NCI-H82 (cell line): ENCODE measurements at regions not wholly inside any gene's neighbourhood (a gene's known extent, or its start where the extent isn't known, plus 50 kb on each side); places are given as distances from the start of the nearest gene placed in this dataset.
"Not testable (repeated sequence)": the region's sequence is repeated elsewhere in the genome, so short reads cannot be mapped to it uniquely, and the experiment has no call there.

ENCODE experiments used
- DNase-seq: peaks from one replicate; lab custom pipeline; 2025; lab: John Stamatoyannopoulos, UW

GRCh38 chr15:56568466-56569167 is 103.7 kb upstream of the MNS1 start:
- no peak for DNase-seq

DNA sequence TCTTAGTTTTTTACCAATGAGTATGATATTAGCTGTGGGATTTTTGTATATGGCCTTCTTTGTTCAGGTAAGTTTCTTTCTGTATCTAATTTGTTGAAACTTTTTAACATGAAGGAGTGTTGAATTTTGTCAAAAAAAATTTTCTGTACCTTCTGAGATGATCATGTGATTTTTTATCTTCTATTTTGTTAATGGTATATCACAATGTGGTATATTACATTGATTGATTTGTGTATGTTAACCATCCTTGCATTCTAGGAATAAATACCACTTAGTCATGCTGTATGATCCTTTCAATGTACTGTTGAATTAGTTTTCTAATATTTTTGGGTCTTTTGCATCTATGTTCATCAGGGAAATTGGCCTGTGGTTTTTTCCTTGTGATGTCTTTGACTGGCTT is 92.5 kb upstream of the MNS1 start:
- DNase-seq = no peak

GRCh38 chr15:56553486-56553885 is 88.5 kb upstream of the MNS1 start:
- DNase-seq = no peak

- no peak for DNase-seq
Measured at GRCh38 chr15:56552659-56553058, 87.7 kb upstream of the MNS1 start.

DNA sequence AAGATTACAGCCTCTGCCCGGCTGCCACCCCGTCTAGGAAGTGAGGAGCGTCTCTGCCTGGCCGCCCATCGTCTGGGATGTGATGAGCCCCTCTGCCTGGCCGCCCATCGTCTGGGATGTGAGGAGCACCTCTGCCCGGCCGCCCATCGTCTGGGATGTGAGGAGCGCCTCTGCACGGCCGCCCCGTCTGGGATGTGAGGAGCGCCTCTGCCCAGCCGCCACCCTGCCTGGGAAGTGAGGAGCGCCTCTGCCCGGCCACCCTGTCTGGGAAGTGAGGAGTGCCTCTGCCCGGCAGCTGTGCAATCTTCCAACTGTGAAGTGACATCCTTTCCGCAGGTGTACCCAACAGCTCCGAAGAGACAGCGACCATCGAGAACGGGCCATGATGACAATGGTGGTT is 75.6 kb upstream of the MNS1 start:
- not testable (repeated sequence) for DNase-seq

GRCh38 chr15:56540157-56540556 is 75.2 kb upstream of the MNS1 start:
- DNase-seq = not testable (repeated sequence)

GRCh38 chr15:56538901-56539545 is 74.1 kb upstream of the MNS1 start:
- no peak for DNase-seq

GRCh38 chr15:56537881-56538280 is 72.9 kb upstream of the MNS1 start:
- no peak for DNase-seq

GRCh38 chr15:56534728-56535127 is 69.8 kb upstream of the MNS1 start:
- DNase-seq = no peak

- DNase-seq = peak; percentile 26
Measured at GRCh38 chr15:56533731-56534403, 68.9 kb upstream of the MNS1 start.

- DNase-seq = peak; percentile 65
Measured at GRCh38 chr15:56532721-56533460, 68.0 kb upstream of the MNS1 start.

- DNase-seq = no peak
Measured at GRCh38 chr15:56530157-56530556, 65.2 kb upstream of the MNS1 start.

- DNase-seq = no peak
Measured at GRCh38 chr15:56528136-56528535, 63.2 kb upstream of the MNS1 start.

DNA sequence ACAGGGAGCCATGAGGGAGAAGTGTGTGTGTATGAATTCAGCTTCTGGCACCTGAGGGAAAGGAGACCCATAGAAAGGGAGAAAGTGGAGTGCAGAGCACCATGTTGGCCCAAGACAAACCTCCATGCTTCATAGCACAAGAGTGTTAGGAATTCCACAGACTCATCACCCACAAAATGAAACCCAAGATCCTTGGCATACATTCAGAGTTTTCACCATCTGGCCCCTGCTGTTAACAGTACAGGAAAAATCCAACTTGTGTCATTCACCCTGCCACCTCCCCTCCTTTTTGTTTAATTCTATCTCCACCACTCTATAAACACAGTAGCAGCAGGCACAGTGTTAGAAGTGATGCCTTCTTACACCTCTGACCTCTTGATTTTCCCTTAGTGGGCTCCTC is 60.0 kb upstream of the MNS1 start:
- DNase-seq = no peak

DNA sequence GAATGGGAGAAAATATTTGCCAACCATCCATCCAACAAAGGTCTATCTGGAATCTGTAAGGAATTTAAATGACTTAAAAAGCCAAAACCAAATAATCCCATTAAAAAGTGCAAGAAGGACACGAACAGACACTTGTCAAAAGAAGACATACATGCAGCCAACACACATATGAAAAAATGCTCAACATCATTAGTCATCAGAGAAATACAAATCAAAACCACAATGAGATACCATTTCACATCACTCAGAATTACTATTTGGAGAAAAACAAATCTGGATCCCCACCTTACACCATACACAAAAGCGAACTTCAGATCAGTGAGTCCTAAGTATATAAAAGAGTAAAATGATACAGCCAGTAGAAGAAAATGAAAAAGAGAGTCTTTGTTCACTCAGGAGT is 58.6 kb upstream of the MNS1 start:
- DNase-seq = no peak

DNA sequence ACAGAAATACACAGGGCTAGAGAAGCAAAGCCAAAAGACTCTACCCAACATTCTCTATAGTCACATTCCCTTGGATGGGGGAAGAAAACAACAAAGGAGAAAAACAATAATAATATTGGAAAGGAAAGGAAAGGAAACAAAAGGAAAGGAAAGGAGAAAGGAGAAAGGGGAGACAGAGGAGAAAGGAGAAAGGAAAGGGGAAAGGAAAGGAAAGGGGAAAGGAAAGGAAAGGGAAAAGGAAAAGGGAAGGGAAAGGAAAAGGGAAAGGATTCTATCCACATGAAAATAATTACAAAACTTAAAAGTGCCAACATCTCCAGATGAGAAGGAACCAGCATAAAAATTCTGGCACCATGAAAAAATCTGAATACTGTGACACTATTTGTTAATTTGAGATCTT is 54.1 kb upstream of the MNS1 start:
- DNase-seq = no peak
